HG03025 (cell line): ENCODE measurements at regions not wholly inside any gene's neighbourhood (a gene's known extent, or its start where the extent isn't known, plus 50 kb on each side); places are given as distances from the start of the nearest gene placed in this dataset.
"Not testable (repeated sequence)": the region's sequence is repeated elsewhere in the genome, so short reads cannot be mapped to it uniquely, and the experiment has no call there.

Experiments used
- ATAC-seq: cut with Tn5 transposase; IDR thresholded peaks from one replicate; pipeline ENCODE4 v1.9.1; 2021; ENCODE audit warnings: mild to moderate bottlenecking, moderate library complexity; ENCODE audit not compliant: unreplicated experiment, low FRiP score

DNA sequence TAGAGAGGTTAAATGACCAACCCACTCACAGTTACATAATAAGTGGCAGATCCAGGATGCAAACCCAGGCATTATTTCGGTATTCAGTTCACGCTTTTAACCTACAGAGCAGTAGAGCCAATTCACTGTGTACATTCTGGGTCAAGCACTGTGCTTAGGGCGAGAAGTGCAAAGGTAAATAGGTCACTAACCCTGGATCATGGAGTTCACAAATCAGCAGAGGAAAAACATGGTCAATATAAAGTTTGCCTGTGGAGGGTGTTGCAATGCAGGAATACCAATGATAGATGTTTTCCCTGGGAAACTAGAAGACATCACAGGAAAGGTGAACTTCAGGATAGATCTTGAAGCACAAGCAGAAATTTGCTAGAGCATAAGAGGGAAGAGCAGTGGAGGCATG, 253.4 kb upstream of the NFIA start:
- no peak for ATAC-seq

- ATAC-seq = no peak
Measured at GRCh38 chr1:60826320-60827094, 255.9 kb upstream of the NFIA start.

GRCh38 chr1:60825593-60825992, 256.8 kb upstream of the NFIA start:
- no peak for ATAC-seq

DNA sequence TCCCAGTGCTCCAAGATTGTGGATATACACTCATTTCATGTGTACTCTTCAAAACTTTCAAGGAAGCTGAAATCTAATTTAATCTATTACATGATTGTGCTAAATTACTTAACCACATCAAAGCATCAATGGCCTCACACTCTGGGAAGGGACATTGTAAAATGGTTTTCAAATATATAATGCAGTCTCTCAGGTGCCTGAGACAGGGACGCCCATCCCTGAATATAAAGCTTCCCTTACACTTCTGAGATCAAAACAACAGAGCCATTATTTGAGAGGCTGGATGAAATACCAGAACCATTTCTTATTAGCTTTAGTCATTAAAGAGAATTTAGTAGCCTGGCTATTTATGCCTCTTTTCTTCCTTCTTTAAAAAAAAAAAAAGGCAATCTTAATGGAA, 259.2 kb upstream of the NFIA start:
- ATAC-seq = no peak

- no peak for ATAC-seq
Measured at GRCh38 chr1:60822252-60822651, 260.1 kb upstream of the NFIA start.

GRCh38 chr1:60821156-60821555, 261.2 kb upstream of the NFIA start:
- ATAC-seq = no peak

GRCh38 chr1:60818969-60819701, 263.2 kb upstream of the NFIA start:
- no peak for ATAC-seq

DNA sequence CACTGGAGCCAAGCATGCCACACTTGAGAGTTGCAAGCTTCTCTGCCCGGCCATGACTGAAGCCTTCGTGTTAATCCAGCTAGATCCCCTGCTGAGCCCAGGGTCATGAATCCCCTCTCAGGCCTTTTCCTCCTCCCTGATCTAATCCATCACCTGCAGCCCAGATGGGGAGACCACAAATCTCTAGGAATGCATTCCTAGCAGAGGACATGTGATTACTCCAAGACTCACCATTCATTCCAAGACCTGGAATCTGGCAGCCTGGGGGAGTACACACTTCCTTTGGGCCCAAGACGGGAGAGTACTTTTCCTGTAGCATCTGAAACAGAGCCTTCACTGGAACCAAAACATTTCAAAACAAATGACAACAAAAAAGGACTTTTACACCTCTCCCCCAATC, 269.3 kb upstream of the NFIA start:
- no peak for ATAC-seq

DNA sequence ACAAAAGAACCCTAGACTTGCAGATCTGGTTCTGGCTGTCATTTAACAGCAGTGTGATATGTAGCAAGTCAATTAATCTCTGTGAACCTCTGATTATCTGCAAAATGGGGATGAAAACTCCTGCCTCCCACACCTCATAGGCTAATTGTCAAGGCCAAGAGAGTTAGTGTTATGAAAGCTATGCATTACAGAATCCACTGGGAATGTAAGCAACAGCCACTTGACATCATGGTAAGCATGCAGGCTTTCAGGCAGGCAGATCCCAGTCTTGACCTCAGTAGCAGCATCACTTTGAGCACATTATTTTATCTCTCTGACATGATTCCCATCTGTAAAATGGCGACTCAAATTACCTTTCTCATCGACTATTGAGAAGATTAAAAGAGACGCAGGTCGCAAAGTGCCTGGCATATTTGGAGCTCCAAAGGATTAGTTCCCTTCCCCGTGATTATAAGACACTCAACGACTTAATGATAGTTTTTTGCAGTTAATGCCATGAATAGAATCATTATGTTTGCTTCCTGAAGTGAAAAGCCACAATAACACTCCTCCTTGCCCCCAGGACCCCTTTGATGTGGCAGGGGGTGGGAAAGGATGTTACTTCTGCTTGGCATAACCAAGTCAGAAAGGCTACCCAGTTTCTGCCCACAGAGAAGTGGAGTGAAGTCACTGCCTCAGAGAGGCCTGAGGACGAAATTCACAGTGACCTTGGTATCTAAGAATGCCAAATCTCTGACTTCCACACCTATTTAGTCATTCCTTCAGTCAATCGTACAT, 273.0 kb upstream of the NFIA start:
- no peak for ATAC-seq

DNA sequence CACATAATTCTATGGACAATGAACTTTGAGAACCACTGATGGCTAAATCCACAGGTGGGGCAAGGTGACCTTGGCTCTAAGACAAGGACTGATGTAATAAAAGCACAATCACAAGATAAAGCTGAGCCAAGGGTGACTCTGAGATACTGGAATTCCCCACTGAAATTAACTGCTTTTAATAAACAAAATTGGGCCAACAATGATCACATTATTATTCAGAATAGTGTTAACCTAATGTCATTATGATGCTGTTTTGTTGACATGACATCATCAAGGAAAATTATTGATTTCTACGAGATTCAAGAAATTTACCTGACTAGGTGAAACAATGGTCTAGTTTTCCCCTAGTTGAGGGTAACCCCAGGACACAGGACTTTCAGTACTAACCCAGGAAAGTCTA, 273.7 kb upstream of the NFIA start:
- no peak for ATAC-seq

- no peak for ATAC-seq
Measured at GRCh38 chr1:60802884-60803283, 279.5 kb upstream of the NFIA start.

- no peak for ATAC-seq
Measured at GRCh38 chr1:60797351-60797750, 285.0 kb upstream of the NFIA start.

DNA sequence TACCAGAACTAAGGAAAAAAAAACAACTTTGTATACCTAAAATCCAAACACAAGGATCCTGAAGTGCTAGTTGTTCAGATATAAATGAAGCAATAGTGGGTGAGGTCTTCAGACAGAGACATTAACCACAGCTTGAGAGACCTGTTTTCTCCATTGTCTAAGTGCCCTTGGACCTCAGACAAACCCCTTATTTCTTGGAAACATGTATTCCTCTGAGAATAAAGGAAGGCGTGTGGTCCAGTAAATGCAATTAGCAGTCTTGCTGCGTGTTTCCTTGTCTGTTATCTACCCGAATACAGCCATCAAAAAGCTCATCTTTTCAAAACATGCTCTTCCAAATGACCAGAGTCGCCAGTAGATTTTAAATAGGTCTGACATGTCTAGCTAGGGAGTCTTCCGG, 291.1 kb upstream of the NFIA start:
- no peak for ATAC-seq

GRCh38 chr1:60773099-60773498, 309.3 kb upstream of the NFIA start:
- ATAC-seq = not testable (repeated sequence)

DNA sequence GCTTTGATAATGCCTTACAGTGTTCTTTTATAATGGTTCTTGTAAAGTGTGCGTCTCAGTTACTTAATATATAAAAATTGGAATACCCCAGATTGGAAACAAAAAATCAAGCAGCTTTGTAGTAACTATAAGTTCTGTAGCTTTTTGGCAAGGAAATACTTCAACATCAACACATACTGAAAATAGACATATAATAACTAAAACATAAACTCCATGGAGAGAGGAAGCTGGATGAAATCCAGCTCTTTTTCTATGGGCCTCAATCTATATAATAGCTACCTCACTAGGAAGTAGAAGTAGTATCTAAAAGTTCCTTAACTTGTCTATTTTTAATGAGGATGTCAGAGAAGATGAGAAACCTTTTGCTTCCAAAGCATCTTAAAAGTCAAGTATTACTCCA, 313.3 kb upstream of the NFIA start:
- no peak for ATAC-seq

GRCh38 chr1:60765204-60765603, 317.2 kb upstream of the NFIA start:
- no peak for ATAC-seq

DNA sequence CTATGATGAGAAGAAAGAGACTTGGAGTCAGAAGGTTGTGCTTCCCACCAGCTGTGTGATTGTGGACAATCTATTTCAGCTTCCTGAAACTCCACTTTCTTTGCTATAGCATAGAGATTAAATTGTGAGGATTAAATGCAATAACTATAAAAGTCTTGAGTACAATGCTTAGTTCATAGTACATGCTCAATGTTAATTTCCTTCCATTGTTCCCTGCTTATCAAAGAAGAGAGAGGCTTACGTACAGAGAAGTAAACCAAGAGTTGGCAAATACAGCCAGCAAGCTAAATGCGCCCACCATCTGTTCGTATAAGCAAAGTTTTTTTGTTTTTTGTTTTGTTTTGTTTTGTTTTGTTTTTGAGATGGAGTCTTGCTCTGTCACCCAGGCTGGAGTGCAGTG, 317.9 kb upstream of the NFIA start:
- ATAC-seq = no peak

DNA sequence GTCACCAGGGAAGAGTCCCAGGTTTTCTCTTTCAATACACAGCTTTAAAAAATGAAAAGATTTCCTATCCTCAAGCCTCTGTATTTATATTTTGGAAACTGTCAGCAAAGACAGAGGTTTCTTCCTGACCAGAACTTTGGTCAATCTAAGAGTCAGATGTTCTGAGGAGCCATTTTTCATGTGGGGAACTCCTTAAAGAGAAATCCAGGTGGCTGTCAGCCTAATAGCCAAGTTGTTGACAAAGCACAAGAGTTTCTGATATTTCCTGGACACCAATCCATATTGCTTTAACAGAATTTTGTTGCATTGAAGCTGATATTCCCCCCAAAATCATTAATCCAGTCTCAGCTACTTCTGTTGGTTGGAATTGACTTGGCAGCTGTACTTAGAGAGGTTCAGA, 318.6 kb upstream of the NFIA start:
- ATAC-seq = no peak

DNA sequence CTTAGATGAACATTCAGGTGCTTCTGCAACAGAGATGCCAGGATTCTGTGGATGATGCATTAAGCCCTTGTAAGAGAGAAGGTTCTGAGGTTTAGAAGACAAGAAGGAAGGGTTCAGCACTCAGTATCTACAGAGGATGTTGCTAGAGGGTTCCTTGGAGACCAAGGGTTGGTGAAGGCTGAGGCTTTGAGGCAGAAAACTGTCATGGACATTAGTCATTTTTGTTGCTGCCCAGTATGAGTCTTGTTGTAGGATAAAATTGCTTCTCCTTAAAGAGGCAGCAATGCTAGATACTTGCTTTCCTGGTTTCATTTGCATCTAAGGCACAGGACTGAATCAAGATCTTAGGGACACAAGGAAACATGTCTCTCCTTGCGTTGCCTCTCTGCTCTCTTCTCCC, 319.4 kb upstream of the NFIA start:
- ATAC-seq = no peak

GRCh38 chr1:60762176-60762575, 320.2 kb upstream of the NFIA start:
- ATAC-seq = no peak

DNA sequence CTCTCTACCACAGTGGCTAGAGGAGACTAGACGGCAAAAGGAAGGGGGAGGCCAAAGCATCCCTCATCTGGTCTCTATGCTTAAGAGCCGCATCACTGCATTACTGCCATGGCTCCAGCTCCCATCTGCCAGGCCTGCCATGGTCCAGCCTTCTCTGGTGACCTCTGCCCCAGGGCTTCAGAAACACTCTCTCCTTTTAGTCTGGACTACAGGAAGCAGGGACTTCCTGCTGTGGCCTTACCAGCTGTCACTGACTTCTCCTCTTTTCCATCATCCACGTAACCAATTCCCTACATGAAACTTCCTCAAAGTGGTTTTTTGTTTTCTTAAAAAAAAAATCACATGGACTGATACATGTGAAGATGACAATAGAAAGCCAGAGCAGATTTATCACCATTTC, 323.1 kb upstream of the NFIA start:
- ATAC-seq = no peak
